ENCODE measurements at regions not wholly inside any gene's neighbourhood (a gene's known extent, or its start where the extent isn't known, plus 50 kb on each side); places are given as distances from the start of the nearest gene placed in this dataset.

DNA sequence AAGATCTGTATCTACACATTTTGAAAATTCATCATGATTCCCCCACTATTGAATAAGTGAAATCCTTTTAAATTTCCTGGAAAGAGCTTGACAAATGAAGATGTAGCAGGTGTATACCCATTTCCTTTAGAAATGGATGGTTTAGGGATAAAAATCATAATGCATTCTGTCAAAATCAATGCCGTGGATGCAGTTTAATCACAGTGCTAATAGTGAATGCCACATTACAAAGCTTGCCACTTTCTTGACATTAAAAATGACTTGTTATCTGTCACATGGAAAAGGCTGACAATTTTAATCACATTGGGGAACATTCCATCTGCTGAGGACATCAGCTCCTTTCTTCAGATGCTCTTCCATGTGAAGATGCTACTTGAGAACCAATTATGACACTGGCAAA, 229.6 kb downstream of the GPAM start:
- TF ChIP-seq ZNF671 (CRISPR knock-in tag; IDR thresholded peaks at IDR 0.05) (no peak), SMAD4 (CRISPR knock-in tag; IDR thresholded peaks at IDR 0.05) (no peak)
- TF ChIP-seq, protein P1, sequence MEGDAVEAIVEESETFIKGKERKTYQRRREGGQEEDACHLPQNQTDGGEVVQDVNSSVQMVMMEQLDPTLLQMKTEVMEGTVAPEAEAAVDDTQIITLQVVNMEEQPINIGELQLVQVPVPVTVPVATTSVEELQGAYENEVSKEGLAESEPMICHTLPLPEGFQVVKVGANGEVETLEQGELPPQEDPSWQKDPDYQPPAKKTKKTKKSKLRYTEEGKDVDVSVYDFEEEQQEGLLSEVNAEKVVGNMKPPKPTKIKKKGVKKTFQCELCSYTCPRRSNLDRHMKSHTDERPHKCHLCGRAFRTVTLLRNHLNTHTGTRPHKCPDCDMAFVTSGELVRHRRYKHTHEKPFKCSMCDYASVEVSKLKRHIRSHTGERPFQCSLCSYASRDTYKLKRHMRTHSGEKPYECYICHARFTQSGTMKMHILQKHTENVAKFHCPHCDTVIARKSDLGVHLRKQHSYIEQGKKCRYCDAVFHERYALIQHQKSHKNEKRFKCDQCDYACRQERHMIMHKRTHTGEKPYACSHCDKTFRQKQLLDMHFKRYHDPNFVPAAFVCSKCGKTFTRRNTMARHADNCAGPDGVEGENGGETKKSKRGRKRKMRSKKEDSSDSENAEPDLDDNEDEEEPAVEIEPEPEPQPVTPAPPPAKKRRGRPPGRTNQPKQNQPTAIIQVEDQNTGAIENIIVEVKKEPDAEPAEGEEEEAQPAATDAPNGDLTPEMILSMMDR (IDR thresholded peaks at IDR 0.05) = no peak

All from WTC11 (cell line).